Activated CD4-positive, alpha-beta T cell treated with anti-CD3 and anti-CD28 coated beads for 36 hours (primary cell): ENCODE measurements at regions not wholly inside any gene's neighbourhood (a gene's known extent, or its start where the extent isn't known, plus 50 kb on each side); places are given as distances from the start of the nearest gene placed in this dataset.
A peak's percentile ranks its signal among the peaks of the same experiment; 100 is the strongest.

Experiments
- ATAC-seq: fragments of 200-7000 bp; cut with Tn5 transposase; one replicate; pipeline ENCODE4 v1.10.0; 2021; ENCODE audit warnings: mild to moderate bottlenecking, moderate library complexity
- CTCF ChIA-PET: fragments of 350-600 bp; sonication (Branson Sonifier 250); formaldehyde crosslinking; loops from one replicate; lab custom pipeline; 2021; ENCODE audit warnings: antibody characterized with exemption; lab: Charles Lee
- POLR2A ChIA-PET: fragments of 350-600 bp; sonication (Branson Sonifier 250); formaldehyde crosslinking; loops from one replicate; lab custom pipeline; 2021; ENCODE audit warnings: antibody characterized with exemption, inconsistent platforms; lab: Charles Lee
- DNase-seq: peaks from one replicate; pipeline ENCODE4 v3.0.0-alpha.2; 2020
- H3K27ac Mint-ChIP-seq: one replicate; pipeline ENCODE4 v1.8.0; 2021; ENCODE audit warnings: mixed read lengths
- H3K27me3 Mint-ChIP-seq: one replicate; pipeline ENCODE4 v1.8.0; 2021; ENCODE audit warnings: mixed read lengths
- H3K36me3 Mint-ChIP-seq: one replicate; pipeline ENCODE4 v1.8.0; 2021; ENCODE audit warnings: low read depth, mixed read lengths
- H3K4me1 Mint-ChIP-seq: one replicate; pipeline ENCODE4 v1.8.0; 2021; ENCODE audit warnings: mixed read lengths
- H3K4me3 Mint-ChIP-seq: one replicate; pipeline ENCODE4 v1.8.0; 2021; ENCODE audit warnings: mild to moderate bottlenecking, moderate library complexity, mixed read lengths
- H3K9me3 Mint-ChIP-seq: one replicate; pipeline ENCODE4 v1.8.0; 2021; ENCODE audit warnings: low read depth, mixed read lengths
- intact Hi-C, 2 experiments: fragments of 100-400 bp; cut with DNase I in 1 of 2; cut with micrococcal nuclease in 1 of 2; formaldehyde crosslinking; loops; one replicate each; pipeline versions ENCODE4 v1.14.2 to v1.15.1; 2022 to 2024; cut with DNase I, micrococcal nuclease

DNA sequence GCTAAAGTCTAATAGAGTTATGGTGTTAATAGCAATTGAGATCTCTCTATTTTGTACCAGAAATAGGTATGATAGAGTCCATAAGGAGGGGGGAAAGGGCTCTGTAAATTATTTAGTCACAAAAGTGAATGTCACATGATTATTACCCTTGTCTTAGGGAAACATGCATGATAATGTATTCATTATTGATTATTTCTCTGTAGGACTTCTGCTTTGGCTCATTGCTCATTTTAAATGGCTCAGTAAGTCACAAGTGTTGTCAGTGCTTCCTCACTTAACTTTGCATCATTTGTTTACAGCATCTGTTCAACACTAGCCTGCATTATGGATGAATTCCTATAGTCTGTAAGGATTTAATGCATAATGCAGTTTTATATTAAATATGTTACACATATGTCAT is 788.8 kb upstream of the EDIL3 start:
- Mint-ChIP-seq H3K36me3 (no peaks in the 10 kb centered on the region), H3K4me1 (no peaks in the 10 kb centered on the region), H3K9me3 (no peaks in the 10 kb centered on the region), H3K27ac (no peak overlapping the region), H3K4me3 (no peak overlapping the region), H3K27me3 (no peaks in the 10 kb centered on the region)
- intact Hi-C loops, result no loop called here
- no peak for DNase-seq
- ChIA-PET POLR2A (no interaction called here), CTCF (no interaction called here)
- no peak for ATAC-seq

- Mint-ChIP-seq H3K9me3 (peaks cover 3% of the 10 kb centered on the region), H3K4me3 (no peak overlapping the region), H3K27me3 (no peaks in the 10 kb centered on the region), H3K27ac (no peak overlapping the region), H3K36me3 (no peaks in the 10 kb centered on the region), H3K4me1 (no peaks in the 10 kb centered on the region)
- ChIA-PET POLR2A (no interaction called here), CTCF (no interaction called here)
- intact Hi-C loops, result no loop called here
- DNase-seq (no peak), ATAC-seq (no peak)
Measured at GRCh38 chr5:85182344-85182743, 797.7 kb upstream of the EDIL3 start.

- no peak overlapping the region for H3K4me3 Mint-ChIP-seq
- CTCF ChIA-PET, result no interaction called here
- intact Hi-C loops, result no loop called here
Measured at GRCh38 chr5:85204289-85204688, 819.6 kb upstream of the EDIL3 start.

GRCh38 chr5:85205430-85205829 is 820.8 kb upstream of the EDIL3 start:
- Mint-ChIP-seq H3K4me1 (no peaks in the 10 kb centered on the region), H3K4me3 (no peak overlapping the region), H3K27me3 (no peaks in the 10 kb centered on the region), H3K9me3 (no peaks in the 10 kb centered on the region), H3K27ac (no peak overlapping the region), H3K36me3 (no peaks in the 10 kb centered on the region)
- ChIA-PET POLR2A (no interaction called here), CTCF (no interaction called here)
- no peak for DNase-seq
- intact Hi-C loops, result no loop called here
- no peak for ATAC-seq

More at GRCh38 chr5:85204289-85204688, 819.6 kb upstream of the EDIL3 start:
- H3K9me3 Mint-ChIP-seq, result no peaks in the 10 kb centered on the region
- no peak overlapping the region for H3K27ac Mint-ChIP-seq
- POLR2A ChIA-PET, result no interaction called here
- H3K27me3 Mint-ChIP-seq, result no peaks in the 10 kb centered on the region
- no peaks in the 10 kb centered on the region for H3K4me1 Mint-ChIP-seq
- ATAC-seq (no peak), DNase-seq (no peak)
- no peaks in the 10 kb centered on the region for H3K36me3 Mint-ChIP-seq

DNA sequence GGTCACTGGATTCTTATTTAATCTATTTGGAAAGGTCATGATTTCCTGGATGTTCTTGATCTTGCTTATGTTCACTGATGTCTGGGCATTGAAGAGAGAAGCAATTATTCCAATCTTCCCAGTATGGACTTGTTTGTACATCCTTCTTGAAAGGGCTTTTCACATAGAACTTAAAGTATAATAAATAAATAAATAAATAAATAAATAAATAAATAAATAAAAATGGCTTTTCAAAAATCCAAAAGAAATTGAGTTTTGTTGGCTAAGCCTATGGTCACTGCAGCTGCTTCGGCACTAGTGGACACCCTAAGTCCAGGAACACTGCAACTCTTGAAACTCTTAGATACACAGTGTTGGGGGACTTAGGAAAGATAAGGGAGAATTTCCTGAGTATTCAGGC is 840.7 kb upstream of the EDIL3 start:
- intact Hi-C loops, result no loop called here
- no peaks in the 10 kb centered on the region for H3K4me1 Mint-ChIP-seq
- CTCF ChIA-PET, result no interaction called here
- H3K27ac Mint-ChIP-seq, result no peak overlapping the region
- H3K27me3 Mint-ChIP-seq, result no peaks in the 10 kb centered on the region
- H3K36me3 Mint-ChIP-seq, result no peaks in the 10 kb centered on the region
- ATAC-seq (no peak), DNase-seq (no peak)
- H3K4me3 Mint-ChIP-seq, result no peak overlapping the region
- POLR2A ChIA-PET, result no interaction called here
- peaks cover 7% of the 10 kb centered on the region for H3K9me3 Mint-ChIP-seq

DNA sequence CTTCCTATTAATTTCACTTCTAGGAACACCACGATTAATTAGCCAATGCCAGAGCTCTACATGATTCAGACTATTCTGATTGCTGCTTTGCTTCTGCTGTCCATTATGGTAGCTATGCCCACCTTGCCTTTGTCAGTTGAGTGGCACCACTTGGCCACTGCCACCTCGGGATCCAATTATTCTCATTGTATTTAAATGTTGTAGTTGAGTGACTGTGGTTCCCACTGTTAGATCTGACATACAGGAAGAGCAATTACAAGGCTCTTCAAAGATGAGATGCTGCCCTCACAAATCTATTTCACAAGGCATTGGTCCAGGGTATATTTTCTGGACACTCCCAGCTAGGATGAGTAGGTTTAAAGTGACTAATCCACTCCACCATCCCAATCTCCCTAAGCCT is 864.5 kb upstream of the EDIL3 start:
- intact Hi-C loops, result no loop called here
- no peak for ATAC-seq
- POLR2A ChIA-PET, result no interaction called here

GRCh38 chr5:85263125-85263524 is 878.4 kb upstream of the EDIL3 start:
- no peak overlapping the region for H3K27ac Mint-ChIP-seq
- intact Hi-C loops, result no loop called here
- H3K36me3 Mint-ChIP-seq, result no peaks in the 10 kb centered on the region
- no peak overlapping the region for H3K4me3 Mint-ChIP-seq
- no peak for ATAC-seq
- no peaks in the 10 kb centered on the region for H3K9me3 Mint-ChIP-seq
- POLR2A ChIA-PET, result no interaction called here
- CTCF ChIA-PET, result no interaction called here
- H3K27me3 Mint-ChIP-seq, result no peaks in the 10 kb centered on the region
- DNase-seq, result no peak
- H3K4me1 Mint-ChIP-seq, result no peaks in the 10 kb centered on the region

More for the DNA sequence above, 864.5 kb upstream of the EDIL3 start:
- Mint-ChIP-seq H3K27ac (no peak overlapping the region), H3K4me1 (no peaks in the 10 kb centered on the region), H3K27me3 (no peaks in the 10 kb centered on the region), H3K4me3 (no peak overlapping the region), H3K36me3 (no peaks in the 10 kb centered on the region), H3K9me3 (peaks cover 15% of the 10 kb centered on the region)
- CTCF ChIA-PET, result no interaction called here
- DNase-seq, result no peak

DNA sequence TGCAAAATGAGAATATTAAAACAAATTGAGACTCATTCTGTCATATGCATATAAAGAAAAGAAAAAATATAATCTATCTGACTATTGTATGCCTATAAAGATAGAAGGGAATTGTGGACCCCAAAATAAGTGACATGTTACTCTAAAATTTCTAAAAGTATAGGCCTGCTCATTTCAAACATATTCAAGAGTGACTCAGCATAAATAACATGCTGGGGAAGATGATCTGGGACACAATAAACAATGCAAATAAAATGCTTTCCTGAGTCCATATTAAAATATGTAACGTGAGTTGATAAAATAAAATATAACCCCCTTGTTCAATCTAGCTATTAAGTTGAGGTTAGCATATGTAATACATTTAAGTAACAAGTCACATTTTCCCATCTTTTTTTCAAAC is 882.0 kb upstream of the EDIL3 start:
- H3K4me3 Mint-ChIP-seq, result no peak overlapping the region
- H3K36me3 Mint-ChIP-seq, result no peaks in the 10 kb centered on the region
- H3K27me3 Mint-ChIP-seq, result no peaks in the 10 kb centered on the region
- ATAC-seq (no peak), DNase-seq (no peak)
- CTCF ChIA-PET, result interaction anchor here (0.7 kb wide), 1 partner anchor 7 kb away, joined by 3 read pairs; no protein-coding TSS in a partner anchor
- no peak overlapping the region for H3K27ac Mint-ChIP-seq
- POLR2A ChIA-PET, result no interaction called here
- H3K9me3 Mint-ChIP-seq, result no peaks in the 10 kb centered on the region
- intact Hi-C loops, result no loop called here
- H3K4me1 Mint-ChIP-seq, result no peaks in the 10 kb centered on the region

GRCh38 chr5:85268194-85268593 is 883.5 kb upstream of the EDIL3 start:
- CTCF ChIA-PET, result no interaction called here
- no peak for DNase-seq
- Mint-ChIP-seq H3K27ac (no peak overlapping the region), H3K27me3 (no peaks in the 10 kb centered on the region), H3K36me3 (no peaks in the 10 kb centered on the region), H3K4me1 (no peaks in the 10 kb centered on the region), H3K9me3 (no peaks in the 10 kb centered on the region), H3K4me3 (no peak overlapping the region)
- intact Hi-C loops, result no loop called here
- no peak for ATAC-seq
- POLR2A ChIA-PET, result no interaction called here

DNA sequence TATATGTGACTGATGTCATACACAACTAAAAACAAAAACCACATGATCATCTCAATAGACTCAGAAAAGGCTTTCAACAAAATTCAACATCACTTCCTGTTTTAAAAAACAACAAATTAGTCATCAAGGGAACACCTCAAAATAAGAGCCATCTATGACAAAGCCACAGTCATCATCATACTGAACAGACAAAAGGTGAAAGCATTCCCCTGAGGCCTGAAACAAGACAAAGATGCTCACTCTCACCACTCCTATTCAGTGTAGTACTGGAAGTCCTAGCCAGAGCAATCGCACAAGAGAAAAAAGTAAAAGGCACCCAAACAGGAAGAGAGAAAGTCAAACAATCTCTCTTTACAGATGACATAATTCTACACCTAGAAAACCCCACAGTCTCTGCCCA is 893.5 kb upstream of the EDIL3 start:
- H3K27ac Mint-ChIP-seq, result no peak overlapping the region
- H3K4me1 Mint-ChIP-seq, result no peaks in the 10 kb centered on the region
- DNase-seq, result no peak
- CTCF ChIA-PET, result no interaction called here
- ATAC-seq, result peak; percentile 53
- POLR2A ChIA-PET, result no interaction called here
- H3K9me3 Mint-ChIP-seq, result peaks cover 6% of the 10 kb centered on the region
- no peaks in the 10 kb centered on the region for H3K27me3 Mint-ChIP-seq
- no peaks in the 10 kb centered on the region for H3K36me3 Mint-ChIP-seq
- no peak overlapping the region for H3K4me3 Mint-ChIP-seq
- intact Hi-C loops, result no loop called here

DNA sequence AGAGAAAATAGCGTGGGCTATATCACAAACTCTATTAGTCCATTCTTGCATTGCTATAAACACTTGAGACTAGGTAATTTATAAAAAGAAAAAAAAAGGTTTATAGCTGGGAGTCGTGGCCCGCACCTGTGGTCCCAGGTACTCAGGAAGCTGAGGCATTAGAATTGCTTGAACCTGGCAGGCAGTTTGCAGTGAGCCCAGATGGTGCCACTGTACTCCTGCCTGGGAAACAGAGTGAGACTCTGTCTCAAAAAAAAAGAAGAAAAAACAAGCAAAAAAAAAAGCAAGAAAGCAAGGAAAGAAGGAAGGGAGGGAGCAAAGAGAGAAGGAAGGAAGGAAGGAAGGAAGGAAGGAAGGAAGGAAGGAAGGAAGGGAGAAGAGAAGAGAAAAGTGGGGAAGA is 904.2 kb upstream of the EDIL3 start:
- ATAC-seq (no peak), DNase-seq (no peak)
- POLR2A ChIA-PET, result no interaction called here
- H3K4me3 Mint-ChIP-seq, result no peak overlapping the region
- CTCF ChIA-PET, result no interaction called here
- H3K4me1 Mint-ChIP-seq, result no peaks in the 10 kb centered on the region
- H3K36me3 Mint-ChIP-seq, result no peaks in the 10 kb centered on the region
- intact Hi-C loops, result no loop called here
- H3K27me3 Mint-ChIP-seq, result no peaks in the 10 kb centered on the region
- peaks cover 2% of the 10 kb centered on the region for H3K9me3 Mint-ChIP-seq
- H3K27ac Mint-ChIP-seq, result no peak overlapping the region

GRCh38 chr5:85293145-85293785 is 908.6 kb upstream of the EDIL3 start:
- Mint-ChIP-seq H3K36me3 (no peaks in the 10 kb centered on the region), H3K4me3 (no peak overlapping the region), H3K27me3 (no peaks in the 10 kb centered on the region), H3K27ac (no peak overlapping the region), H3K4me1 (no peaks in the 10 kb centered on the region), H3K9me3 (peaks cover 2% of the 10 kb centered on the region)
- ATAC-seq (no peak), DNase-seq (no peak)
- ChIA-PET POLR2A (no interaction called here), CTCF (interaction anchor here (0.6 kb wide), 1 partner anchor 27 kb away, joined by 3 read pairs; no protein-coding TSS in a partner anchor)
- intact Hi-C loops, result no loop called here
